ENCODE measurements at regions not wholly inside any gene's neighbourhood (a gene's known extent, or its start where the extent isn't known, plus 50 kb on each side); places are given as distances from the start of the nearest gene placed in this dataset.

DNA sequence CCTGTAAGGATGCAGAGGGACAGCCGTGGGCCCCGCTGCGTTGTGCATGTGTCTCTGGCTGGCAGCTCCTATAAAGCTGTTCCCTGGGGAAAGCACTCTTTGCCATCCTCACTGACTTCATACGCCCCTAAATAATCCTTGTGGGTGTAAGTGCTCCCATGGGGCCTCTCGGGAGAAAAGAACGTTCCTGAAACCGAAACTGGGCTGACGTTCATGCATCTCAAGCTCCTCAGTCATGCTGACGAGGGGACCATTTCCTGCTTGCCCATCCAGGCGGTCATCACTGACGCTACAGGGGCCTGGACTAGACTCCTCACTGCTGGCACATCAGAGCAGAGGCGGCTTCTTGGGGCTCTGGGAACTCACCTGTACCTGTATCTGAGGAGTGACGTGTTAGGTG lies 73.1 kb upstream of the USP24 start (continued):
- no peak for TF ChIP-seq TCF7 (IDR thresholded peaks at IDR 0.05; ENCODE audit: borderline replicate concordance)
- no peak for TF ChIP-seq TARDBP (IDR thresholded peaks at IDR 0.05; ENCODE audit: borderline replicate concordance)
- TF ChIP-seq CEBPB (IDR thresholded peaks at IDR 0.05; ENCODE audit: borderline replicate concordance in 1 of 2, low read depth in 2 of 2, low read length in 2 of 2): no peak
- TF ChIP-seq PBX3 (IDR thresholded peaks at IDR 0.05; ENCODE audit: insufficient replicate concordance, low read depth, low read length): no peak
- no peak for TF ChIP-seq ZNF217 (IDR thresholded peaks at IDR 0.05)
- peak in 1 of 2 experiments; percentile 43; a peak in 1 of 3 replicates for TF ChIP-seq EGR1 (IDR thresholded peaks at IDR 0.05; ENCODE audit: borderline replicate concordance in 1 of 2, low read depth in 2 of 2, low read length in 2 of 2)
- TF ChIP-seq MLLT1 (IDR thresholded peaks at IDR 0.05): 0 out of 2 replicates have a peak, but pooled peaks have one; percentile 18
- TF ChIP-seq EP300 (IDR thresholded peaks at IDR 0.05; ENCODE audit: borderline replicate concordance in 1 of 2, control insufficient read depth in 1 of 2, low read depth in 2 of 2, low read length in 2 of 2): peak; percentile 90 to 98; a peak in 3 of 4 replicates
- peak; percentile 51; the same call in 1 of the 2 replicates for TF ChIP-seq NFIC (IDR thresholded peaks at IDR 0.05; ENCODE audit: low read depth, low read length)
- TF ChIP-seq ZBED1 (IDR thresholded peaks at IDR 0.05; ENCODE audit: borderline replicate concordance): no peak; the same call in 1 of the 2 replicates
- TF ChIP-seq HCFC1 (IDR thresholded peaks at IDR 0.05; ENCODE audit: low read length): no peak
- peak in 1 of 2 experiments; percentile 78; a peak in 2 of 4 replicates for TF ChIP-seq ETV6 (conservative IDR thresholded peaks at IDR 0.05 in 1 of 2, IDR thresholded peaks at IDR 0.05 in 1 of 2; ENCODE audit: borderline replicate concordance in 1 of 2, low read depth in 1 of 2)
- TF ChIP-seq RAD21 (IDR thresholded peaks at IDR 0.05; ENCODE audit: insufficient read depth, low read depth, low read length): no peak
- no peak for TF ChIP-seq MTA3 (IDR thresholded peaks at IDR 0.05; ENCODE audit: borderline replicate concordance, low read length)
- peak; percentile 90 for TF ChIP-seq PAX5 (IDR thresholded peaks at IDR 0.05; ENCODE audit: borderline replicate concordance, low read depth, low read length)
- TF ChIP-seq ATF2 (IDR thresholded peaks at IDR 0.05; ENCODE audit: low read length): peak; percentile 66; the same call in 1 of the 2 replicates
- TF ChIP-seq, protein P1, sequence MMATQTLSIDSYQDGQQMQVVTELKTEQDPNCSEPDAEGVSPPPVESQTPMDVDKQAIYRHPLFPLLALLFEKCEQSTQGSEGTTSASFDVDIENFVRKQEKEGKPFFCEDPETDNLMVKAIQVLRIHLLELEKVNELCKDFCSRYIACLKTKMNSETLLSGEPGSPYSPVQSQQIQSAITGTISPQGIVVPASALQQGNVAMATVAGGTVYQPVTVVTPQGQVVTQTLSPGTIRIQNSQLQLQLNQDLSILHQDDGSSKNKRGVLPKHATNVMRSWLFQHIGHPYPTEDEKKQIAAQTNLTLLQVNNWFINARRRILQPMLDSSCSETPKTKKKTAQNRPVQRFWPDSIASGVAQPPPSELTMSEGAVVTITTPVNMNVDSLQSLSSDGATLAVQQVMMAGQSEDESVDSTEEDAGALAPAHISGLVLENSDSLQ (IDR thresholded peaks at IDR 0.05): no peak
- peak; percentile 77; the same call in 1 of the 2 replicates for TF ChIP-seq TCF3 (IDR thresholded peaks at IDR 0.05; ENCODE audit: borderline replicate concordance, insufficient read depth, low read depth, low read length)
- peak; percentile 62 for TF ChIP-seq RELA (IDR thresholded peaks at IDR 0.05; ENCODE audit: borderline replicate concordance, partially characterized antibody)
- peak; percentile 42; the same call in 1 of the 2 replicates for TF ChIP-seq FOXM1 (IDR thresholded peaks at IDR 0.05; ENCODE audit: low read depth, low read length)
- peak; percentile 74; the same call in 1 of the 2 replicates for TF ChIP-seq MEF2A (IDR thresholded peaks at IDR 0.05; ENCODE audit: insufficient read depth, low read depth, low read length)
- peak; percentile 94 for TF ChIP-seq KLF5 (IDR thresholded peaks at IDR 0.05; ENCODE audit: partially characterized antibody)
- TF ChIP-seq ASH2L (IDR thresholded peaks at IDR 0.05; ENCODE audit: borderline replicate concordance, low read depth): no peak
- peak; percentile 51; the same call in 1 of the 2 replicates for TF ChIP-seq TCF12 (IDR thresholded peaks at IDR 0.05; ENCODE audit: low read depth, low read length)
